Brain microvascular endothelial cell (primary cell): ENCODE measurements at regions not wholly inside any gene's neighbourhood (a gene's known extent, or its start where the extent isn't known, plus 50 kb on each side); places are given as distances from the start of the nearest gene placed in this dataset.
A peak's percentile ranks its signal among the peaks of the same experiment; 100 is the strongest.

Source experiments
- DNase-seq: peaks from one replicate; pipeline ENCODE4 v3.0.0-alpha.2; 2020
- H3K27ac ChIP-seq: fragments of 250-450 bp; sonication (Bioruptor Pico); 2 replicates; pipeline ENCODE4 v1.5.1; 2020; ENCODE audit warnings: mild to moderate bottlenecking, moderate library complexity
- H3K27me3 ChIP-seq: fragments of 250-450 bp; sonication (Bioruptor Pico); replicated peaks from 2 replicates; pipeline ENCODE4 v1.5.1; 2020; ENCODE audit warnings: mild to moderate bottlenecking
- H3K36me3 ChIP-seq: fragments of 250-450 bp; sonication (Bioruptor Pico); replicated peaks from 2 replicates; pipeline ENCODE4 v1.5.1; 2020; ENCODE audit warnings: mild to moderate bottlenecking
- H3K4me3 ChIP-seq: 2 replicates; pipeline ENCODE4 v1.5.1; 2011; ENCODE audit warnings: low read depth, mild to moderate bottlenecking, control low read depth, low read length, moderate library complexity
- CTCF ChIP-seq: IDR thresholded peaks from 2 replicates; pipeline ENCODE4 v1.5.1; 2011; ENCODE audit warnings: low read depth, mild to moderate bottlenecking, moderate library complexity, low read length, control low read depth, inconsistent platforms; ENCODE audit errors: missing control alignments
- in situ Hi-C: cut with HindIII; loops from 2 replicates; pipeline ENCODE4 v1.10.0; 2017; ENCODE audit warnings: low sequenced_read_pairs, low pct_ligation_motif_present

- H3K4me3 ChIP-seq, result no peak overlapping the region
- in situ Hi-C loops, result no loop called here
- TF ChIP-seq CTCF, result no peak
- no peak overlapping the region for H3K27ac ChIP-seq
- no peak for DNase-seq
- H3K27me3 ChIP-seq, result no peaks in the 10 kb centered on the region
- no peaks in the 10 kb centered on the region for H3K36me3 ChIP-seq
These were observed 837.4 kb upstream of the ID2 start for GRCh38 chr2:7844414-7844965.

GRCh38 chr2:7845332-7845731 lies 836.5 kb upstream of the ID2 start:
- Histone ChIP-seq H3K4me3 (no peak overlapping the region), H3K27me3 (no peaks in the 10 kb centered on the region), H3K36me3 (no peaks in the 10 kb centered on the region), H3K27ac (peak overlapping the region; percentile 53)
- no peak for TF ChIP-seq CTCF
- DNase-seq, result peak; percentile 88
- in situ Hi-C loops, result no loop called here

GRCh38 chr2:7846607-7847006 lies 835.2 kb upstream of the ID2 start:
- no peak for TF ChIP-seq CTCF
- Histone ChIP-seq H3K27ac (no peak overlapping the region), H3K4me3 (no peak overlapping the region), H3K36me3 (no peaks in the 10 kb centered on the region), H3K27me3 (no peaks in the 10 kb centered on the region)
- in situ Hi-C loops, result no loop called here
- no peak for DNase-seq

- Histone ChIP-seq H3K27me3 (no peaks in the 10 kb centered on the region), H3K4me3 (no peak overlapping the region), H3K27ac (peak overlapping the region; percentile 62), H3K36me3 (no peaks in the 10 kb centered on the region)
- DNase-seq, result no peak
- in situ Hi-C loops, result no loop called here
- TF ChIP-seq CTCF, result no peak
These were observed 834.5 kb upstream of the ID2 start for GRCh38 chr2:7847321-7847720.

- H3K36me3 ChIP-seq, result no peaks in the 10 kb centered on the region
- no peak for TF ChIP-seq CTCF
- DNase-seq, result no peak
- H3K27ac ChIP-seq, result no peak overlapping the region
- in situ Hi-C loops, result no loop called here
- H3K4me3 ChIP-seq, result no peak overlapping the region
- H3K27me3 ChIP-seq, result no peaks in the 10 kb centered on the region
These were observed 832.8 kb upstream of the ID2 start for GRCh38 chr2:7849027-7849426.

GRCh38 chr2:7849531-7849930 lies 832.3 kb upstream of the ID2 start:
- no peak for TF ChIP-seq CTCF
- no peaks in the 10 kb centered on the region for H3K36me3 ChIP-seq
- no peak for DNase-seq
- H3K27me3 ChIP-seq, result no peaks in the 10 kb centered on the region
- no peak overlapping the region for H3K27ac ChIP-seq
- in situ Hi-C loops, result no loop called here
- no peak overlapping the region for H3K4me3 ChIP-seq
